Vagina (tissue), 2 donors: ENCODE measurements at regions not wholly inside any gene's neighbourhood (a gene's known extent, or its start where the extent isn't known, plus 50 kb on each side); places are given as distances from the start of the nearest gene placed in this dataset.

Experiments
- DNase-seq, 2 donors: peaks; one replicate each; pipeline ENCODE4 v3.0.0-alpha.2; 2017; ENCODE audit errors: extremely low spot score in 2 of 2
- H3K27ac ChIP-seq: fragments of 200-600 bp; sonication (generic); one replicate; pipeline ENCODE4 v1.5.1; 2019
- H3K27me3 ChIP-seq: fragments of 200-600 bp; sonication (generic); one replicate; pipeline ENCODE4 v1.5.1; 2019
- H3K36me3 ChIP-seq, 2 donors: fragments of 200-600 bp; sonication (generic); one replicate each; pipeline ENCODE4 v1.5.1; 2017 to 2019
- H3K4me1 ChIP-seq: fragments of 200-600 bp; sonication (generic); one replicate; pipeline ENCODE4 v1.5.1; 2019
- H3K4me3 ChIP-seq, 2 donors: fragments of 200-600 bp; sonication (generic); 1 replicate in 1 of 2; 2 replicates in 1 of 2; pipeline ENCODE4 v1.5.1; 2016 to 2019
- H3K9me3 ChIP-seq: fragments of 200-600 bp; sonication (generic); one replicate; pipeline ENCODE4 v1.5.1; 2019
- CTCF ChIP-seq, 3 experiments: fragments of 450-650 bp in 2 of 3; fragments of 200-600 bp in 1 of 3; sonication (generic) in 1 of 3; IDR thresholded peaks; one replicate each; pipeline ENCODE4 v1.5.1; 2017 to 2019; ENCODE audit warnings: antibody characterized with exemption in 3 of 3, mild to moderate bottlenecking in 2 of 3, moderate library complexity in 2 of 3
- POLR2A ChIP-seq, 2 donors: fragments of 450-650 bp; IDR thresholded peaks; one replicate each; pipeline ENCODE4 v1.6.1; 2017; ENCODE audit warnings: antibody characterized with exemption in 2 of 2, mild to moderate bottlenecking in 2 of 2, moderate library complexity in 2 of 2
- POLR2AphosphoS5 ChIP-seq, 2 donors: sonication (generic); formaldehyde crosslinking; IDR thresholded peaks; one replicate each; pipeline ENCODE4 v1.9.0; 2017; ENCODE audit warnings: antibody characterized with exemption in 2 of 2, mild to moderate bottlenecking in 2 of 2, low read depth in 1 of 2; ENCODE audit not compliant: insufficient read depth in 1 of 2
- intact Hi-C: fragments of 100-400 bp; cut with DNase I; formaldehyde crosslinking; loops from one replicate; pipeline ENCODE4 v1.15.1; 2023

GRCh38 chr10:130481076-130481930 is 345.1 kb downstream of the GLRX3 start:
- H3K4me1 ChIP-seq: no peaks in the 10 kb centered on the region
- H3K9me3 ChIP-seq: no peaks in the 10 kb centered on the region
- H3K27ac ChIP-seq: no peak overlapping the region
- DNase-seq: no peak
- TF ChIP-seq POLR2A (IDR thresholded peaks at IDR 0.05) (no peak), CTCF (IDR thresholded peaks at IDR 0.05) (no peak), POLR2AphosphoS5 (IDR thresholded peaks at IDR 0.05; ENCODE audit: insufficient read depth in 1 of 2, low read depth in 1 of 2) (no peak)
- H3K27me3 ChIP-seq: no peaks in the 10 kb centered on the region
- no peaks in the 10 kb centered on the region for H3K36me3 ChIP-seq
- no peak overlapping the region for H3K4me3 ChIP-seq
- intact Hi-C loops: no loop called here

DNA sequence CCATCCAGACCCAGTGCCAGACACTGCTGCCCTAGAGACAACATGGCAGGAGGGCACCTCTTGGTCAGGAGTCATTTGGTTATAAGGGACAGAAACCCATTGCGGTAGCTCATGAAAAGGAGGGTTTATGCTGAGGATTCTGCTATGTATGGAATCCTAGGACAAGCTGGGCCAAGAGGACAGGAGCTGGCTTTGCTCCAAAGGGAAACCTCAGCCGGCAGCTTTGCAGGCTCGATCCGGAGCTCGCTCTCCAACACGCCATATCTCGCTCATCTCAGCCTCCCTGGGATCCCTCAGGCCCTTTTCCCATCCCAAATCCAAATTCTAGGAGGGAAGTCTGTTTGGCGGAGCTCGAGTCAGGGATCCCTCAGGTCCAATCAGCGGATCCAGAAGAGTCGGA is 345.7 kb downstream of the GLRX3 start:
- no peak for TF ChIP-seq POLR2AphosphoS5 (IDR thresholded peaks at IDR 0.05; ENCODE audit: insufficient read depth in 1 of 2, low read depth in 1 of 2)
- no peak for TF ChIP-seq CTCF (IDR thresholded peaks at IDR 0.05)
- TF ChIP-seq POLR2A (IDR thresholded peaks at IDR 0.05): no peak
- intact Hi-C loops: no loop called here
- Histone ChIP-seq H3K4me1 (no peaks in the 10 kb centered on the region), H3K9me3 (no peaks in the 10 kb centered on the region), H3K4me3 (no peak overlapping the region), H3K27me3 (no peaks in the 10 kb centered on the region), H3K27ac (no peak overlapping the region), H3K36me3 (no peaks in the 10 kb centered on the region)
- no peak for DNase-seq

DNA sequence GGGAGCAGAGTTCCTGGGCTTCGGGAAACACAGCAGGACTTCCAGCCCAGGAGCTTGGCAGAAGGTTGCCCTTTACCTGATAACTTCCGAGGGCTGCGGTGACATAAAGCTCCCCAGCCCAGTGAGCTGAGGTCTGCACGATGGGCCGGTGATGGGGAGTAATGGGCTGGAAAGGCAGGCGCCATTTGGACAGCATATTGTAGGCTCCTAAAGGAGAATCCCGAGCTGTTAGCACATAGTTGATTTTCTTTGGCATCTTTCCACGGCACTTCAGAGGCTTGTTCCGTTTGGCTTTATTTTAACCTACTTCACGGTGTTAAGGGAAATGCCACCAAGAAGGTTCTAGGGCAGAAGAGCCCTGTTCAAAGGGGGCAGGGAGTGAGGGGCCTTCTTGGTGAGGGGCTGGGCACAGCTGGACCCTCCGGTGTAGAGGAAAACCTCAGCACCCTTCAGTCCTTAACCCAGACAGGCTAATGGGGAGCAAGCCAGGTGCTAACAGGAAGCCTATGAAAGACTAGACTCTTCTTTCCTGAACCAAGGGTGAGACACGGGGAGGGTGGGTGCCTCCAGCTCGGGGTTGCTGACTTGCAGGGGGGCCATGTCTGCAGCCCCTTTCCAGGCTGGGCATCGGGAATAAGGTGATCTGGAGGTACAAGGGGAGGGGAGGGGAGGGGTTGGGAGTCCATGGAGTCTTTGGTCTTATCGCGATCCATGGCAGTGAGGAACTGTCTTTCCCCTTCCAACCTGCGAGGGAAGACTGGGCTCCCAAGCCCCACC is 347.7 kb downstream of the GLRX3 start:
- DNase-seq: no peak
- H3K27me3 ChIP-seq: no peaks in the 10 kb centered on the region
- no peak overlapping the region for H3K27ac ChIP-seq
- no peaks in the 10 kb centered on the region for H3K9me3 ChIP-seq
- H3K4me1 ChIP-seq: no peaks in the 10 kb centered on the region
- no peak overlapping the region for H3K4me3 ChIP-seq
- no peaks in the 10 kb centered on the region for H3K36me3 ChIP-seq
- TF ChIP-seq POLR2A (IDR thresholded peaks at IDR 0.05) (no peak), CTCF (IDR thresholded peaks at IDR 0.05) (no peak), POLR2AphosphoS5 (IDR thresholded peaks at IDR 0.05; ENCODE audit: insufficient read depth in 1 of 2, low read depth in 1 of 2) (no peak)
- intact Hi-C loops: no loop called here

GRCh38 chr10:130484468-130485180 is 348.4 kb downstream of the GLRX3 start:
- no peak overlapping the region for H3K27ac ChIP-seq
- intact Hi-C loops: no loop called here
- no peaks in the 10 kb centered on the region for H3K4me1 ChIP-seq
- no peaks in the 10 kb centered on the region for H3K9me3 ChIP-seq
- H3K36me3 ChIP-seq: no peaks in the 10 kb centered on the region
- H3K4me3 ChIP-seq: no peak overlapping the region
- TF ChIP-seq POLR2A (IDR thresholded peaks at IDR 0.05) (no peak), POLR2AphosphoS5 (IDR thresholded peaks at IDR 0.05; ENCODE audit: insufficient read depth in 1 of 2, low read depth in 1 of 2) (no peak), CTCF (IDR thresholded peaks at IDR 0.05) (no peak)
- H3K27me3 ChIP-seq: no peaks in the 10 kb centered on the region
- no peak for DNase-seq
